CD4-positive, alpha-beta T cell treated with Interleukin-15 for 1 hour (primary cell): ENCODE measurements at regions not wholly inside any gene's neighbourhood (a gene's known extent, or its start where the extent isn't known, plus 50 kb on each side); places are given as distances from the start of the nearest gene placed in this dataset.
"Not testable (repeated sequence)": the region's sequence is repeated elsewhere in the genome, so short reads cannot be mapped to it uniquely, and the experiment has no call there.

Source experiments
- DNase-seq: peaks from one replicate; pipeline ENCODE4 v3.0.0-alpha.2; 2020

GRCh38 chr16:86844695-86845094 is 266.3 kb downstream of the FOXL1 start:
- no peak for DNase-seq

GRCh38 chr16:86846136-86846535 is 267.8 kb downstream of the FOXL1 start:
- DNase-seq, result no peak

- no peak for DNase-seq
Observed at GRCh38 chr16:86848821-86849220, 270.5 kb downstream of the FOXL1 start.

- no peak for DNase-seq
Observed at GRCh38 chr16:86850670-86851069, 272.3 kb downstream of the FOXL1 start.

GRCh38 chr16:86852135-86852534 is 273.8 kb downstream of the FOXL1 start:
- DNase-seq, result no peak

GRCh38 chr16:86854058-86854621 is 275.8 kb downstream of the FOXL1 start:
- DNase-seq, result no peak

GRCh38 chr16:86854626-86855294 is 276.4 kb downstream of the FOXL1 start:
- no peak for DNase-seq

- DNase-seq, result no peak
Observed at GRCh38 chr16:86856946-86857586, 278.7 kb downstream of the FOXL1 start.

GRCh38 chr16:86857807-86858206 is 279.5 kb downstream of the FOXL1 start:
- DNase-seq, result no peak

- no peak for DNase-seq
Observed at GRCh38 chr16:86858501-86858900, 280.2 kb downstream of the FOXL1 start.

GRCh38 chr16:86861270-86861858 is 283.0 kb downstream of the FOXL1 start:
- DNase-seq, result not testable (repeated sequence)

GRCh38 chr16:86862595-86863280 is 284.4 kb downstream of the FOXL1 start:
- DNase-seq, result no peak

- DNase-seq, result no peak
Observed at GRCh38 chr16:86863609-86864008, 285.3 kb downstream of the FOXL1 start.

GRCh38 chr16:86864586-86864985 is 286.2 kb downstream of the FOXL1 start:
- DNase-seq, result no peak

- DNase-seq, result no peak
Observed at GRCh38 chr16:86865851-86866662, 287.7 kb downstream of the FOXL1 start.

GRCh38 chr16:86866986-86867722 is 288.8 kb downstream of the FOXL1 start:
- no peak for DNase-seq

- no peak for DNase-seq
Observed at GRCh38 chr16:86868070-86868469, 289.7 kb downstream of the FOXL1 start.

- DNase-seq, result no peak
Observed at GRCh38 chr16:86868786-86869185, 290.4 kb downstream of the FOXL1 start.

- no peak for DNase-seq
Observed at GRCh38 chr16:86869288-86870022, 291.1 kb downstream of the FOXL1 start.

GRCh38 chr16:86870380-86870779 is 292.0 kb downstream of the FOXL1 start:
- no peak for DNase-seq

GRCh38 chr16:86872131-86872530 is 293.8 kb downstream of the FOXL1 start:
- no peak for DNase-seq
